Type B pancreatic cell (in vitro differentiated cells): ENCODE measurements at regions not wholly inside any gene's neighbourhood (a gene's known extent, or its start where the extent isn't known, plus 50 kb on each side); places are given as distances from the start of the nearest gene placed in this dataset.
"Not testable (repeated sequence)": the region's sequence is repeated elsewhere in the genome, so short reads cannot be mapped to it uniquely, and the experiment has no call there.

Experiments used
- DNase-seq: peaks from one replicate; pipeline ENCODE4 v3.0.0; 2021; ENCODE audit warnings: mixed read lengths; ENCODE audit not compliant: unreplicated experiment; ENCODE audit errors: extremely low spot score
- H3K27ac Mint-ChIP-seq: 2 replicates; pipeline ENCODE4 v1.8.0; 2021; ENCODE audit warnings: mild to moderate bottlenecking, mixed read lengths
- H3K27me3 Mint-ChIP-seq: 2 replicates; pipeline ENCODE4 v1.8.0; 2021; ENCODE audit warnings: mixed read lengths
- H3K36me3 Mint-ChIP-seq: 2 replicates; pipeline ENCODE4 v1.8.0; 2021; ENCODE audit warnings: mixed read lengths
- H3K4me1 Mint-ChIP-seq: one replicate; pipeline ENCODE4 v1.8.0; 2021; ENCODE audit warnings: mixed read lengths; ENCODE audit not compliant: unreplicated experiment
- H3K4me3 Mint-ChIP-seq: 2 replicates; pipeline ENCODE4 v1.8.0; 2021; ENCODE audit warnings: mild to moderate bottlenecking, mixed read lengths
- H3K9me3 Mint-ChIP-seq: 2 replicates; pipeline ENCODE4 v1.8.0; 2021; ENCODE audit warnings: mixed read lengths
- TF ChIP-seq, protein P1 (sequence below): fragments of 200-600 bp; sonication (generic); conservative IDR thresholded peaks from 2 replicates; pipeline ENCODE4 v1.5.0; 2021; ENCODE audit warnings: antibody characterized with exemption, mild to moderate bottlenecking

DNA sequence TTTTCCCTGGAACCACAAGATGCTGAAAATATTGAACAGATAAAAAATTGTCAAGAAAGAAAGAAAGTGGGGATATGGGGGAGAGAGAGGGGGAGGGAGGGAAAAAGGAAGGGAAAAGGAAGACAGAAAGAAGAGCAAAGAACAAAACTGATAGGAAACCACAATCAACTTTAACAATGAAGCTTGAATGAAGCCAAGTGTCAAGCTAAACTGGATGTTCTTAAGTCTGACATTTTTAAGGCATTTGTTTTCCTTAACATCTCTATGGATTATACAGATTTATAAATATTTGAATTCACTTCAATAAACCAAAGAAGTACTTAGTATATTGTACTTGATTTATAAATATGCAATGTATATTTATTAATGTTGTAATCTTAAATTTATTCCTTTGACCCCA is 197.6 kb upstream of the SMLR1 start:
- H3K4me1 Mint-ChIP-seq = peaks cover 15% of the 10 kb centered on the region
- H3K27ac Mint-ChIP-seq = no peak overlapping the region
- H3K9me3 Mint-ChIP-seq = no peaks in the 10 kb centered on the region
- peaks cover 8% of the 10 kb centered on the region for H3K27me3 Mint-ChIP-seq
- no peak for DNase-seq
- TF ChIP-seq, protein P1, sequence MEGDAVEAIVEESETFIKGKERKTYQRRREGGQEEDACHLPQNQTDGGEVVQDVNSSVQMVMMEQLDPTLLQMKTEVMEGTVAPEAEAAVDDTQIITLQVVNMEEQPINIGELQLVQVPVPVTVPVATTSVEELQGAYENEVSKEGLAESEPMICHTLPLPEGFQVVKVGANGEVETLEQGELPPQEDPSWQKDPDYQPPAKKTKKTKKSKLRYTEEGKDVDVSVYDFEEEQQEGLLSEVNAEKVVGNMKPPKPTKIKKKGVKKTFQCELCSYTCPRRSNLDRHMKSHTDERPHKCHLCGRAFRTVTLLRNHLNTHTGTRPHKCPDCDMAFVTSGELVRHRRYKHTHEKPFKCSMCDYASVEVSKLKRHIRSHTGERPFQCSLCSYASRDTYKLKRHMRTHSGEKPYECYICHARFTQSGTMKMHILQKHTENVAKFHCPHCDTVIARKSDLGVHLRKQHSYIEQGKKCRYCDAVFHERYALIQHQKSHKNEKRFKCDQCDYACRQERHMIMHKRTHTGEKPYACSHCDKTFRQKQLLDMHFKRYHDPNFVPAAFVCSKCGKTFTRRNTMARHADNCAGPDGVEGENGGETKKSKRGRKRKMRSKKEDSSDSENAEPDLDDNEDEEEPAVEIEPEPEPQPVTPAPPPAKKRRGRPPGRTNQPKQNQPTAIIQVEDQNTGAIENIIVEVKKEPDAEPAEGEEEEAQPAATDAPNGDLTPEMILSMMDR = no peak
- no peak overlapping the region for H3K4me3 Mint-ChIP-seq
- H3K36me3 Mint-ChIP-seq = no peaks in the 10 kb centered on the region

DNA sequence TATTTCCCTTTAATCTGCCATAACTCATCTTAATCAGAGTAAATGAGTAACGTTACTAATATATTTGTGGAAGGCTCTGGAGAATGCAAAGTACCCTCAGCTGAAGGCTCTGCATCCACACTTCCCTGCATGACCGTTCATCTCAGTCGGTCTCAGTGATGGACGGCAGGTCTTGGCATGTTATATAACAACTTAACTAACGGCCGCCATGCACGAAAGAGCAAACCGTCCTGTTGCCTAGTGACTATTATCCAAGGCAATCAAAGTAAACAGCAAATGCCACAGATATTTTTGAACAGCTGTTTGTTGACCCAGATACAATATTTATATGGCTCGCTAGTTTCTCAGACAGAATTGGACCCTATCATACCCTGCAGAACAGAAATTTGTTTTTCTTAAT is 194.9 kb upstream of the SMLR1 start:
- no peak overlapping the region for H3K4me3 Mint-ChIP-seq
- H3K27me3 Mint-ChIP-seq = peaks cover 8% of the 10 kb centered on the region
- H3K27ac Mint-ChIP-seq = no peak overlapping the region
- no peak for DNase-seq
- TF ChIP-seq, protein P1 = no peak
- H3K36me3 Mint-ChIP-seq = no peaks in the 10 kb centered on the region
- H3K4me1 Mint-ChIP-seq = peaks cover 4% of the 10 kb centered on the region
- no peaks in the 10 kb centered on the region for H3K9me3 Mint-ChIP-seq

DNA sequence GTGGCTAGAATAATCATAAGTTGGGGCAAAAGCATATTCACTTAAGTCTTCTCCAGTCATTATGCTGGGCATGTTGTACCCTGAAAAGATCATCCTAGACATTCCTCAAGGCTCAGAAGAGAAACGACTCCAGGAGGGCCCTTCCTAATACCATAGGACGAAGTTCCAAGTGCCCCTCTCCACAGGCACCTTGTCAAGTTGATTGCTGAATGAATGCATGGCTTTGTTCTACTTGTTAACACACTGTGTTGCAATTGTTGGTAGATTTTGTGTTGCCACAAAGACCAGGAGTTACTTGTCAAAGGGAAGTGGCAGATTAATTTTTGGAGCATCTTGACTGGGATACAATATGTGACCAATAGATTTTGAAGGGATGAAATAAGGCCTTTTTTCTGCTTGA is 194.3 kb upstream of the SMLR1 start:
- Mint-ChIP-seq H3K36me3 (no peaks in the 10 kb centered on the region), H3K4me1 (peaks cover 4% of the 10 kb centered on the region), H3K27ac (no peak overlapping the region), H3K9me3 (no peaks in the 10 kb centered on the region), H3K27me3 (peaks cover 8% of the 10 kb centered on the region), H3K4me3 (no peak overlapping the region)
- TF ChIP-seq, protein P1 = no peak
- DNase-seq = no peak

DNA sequence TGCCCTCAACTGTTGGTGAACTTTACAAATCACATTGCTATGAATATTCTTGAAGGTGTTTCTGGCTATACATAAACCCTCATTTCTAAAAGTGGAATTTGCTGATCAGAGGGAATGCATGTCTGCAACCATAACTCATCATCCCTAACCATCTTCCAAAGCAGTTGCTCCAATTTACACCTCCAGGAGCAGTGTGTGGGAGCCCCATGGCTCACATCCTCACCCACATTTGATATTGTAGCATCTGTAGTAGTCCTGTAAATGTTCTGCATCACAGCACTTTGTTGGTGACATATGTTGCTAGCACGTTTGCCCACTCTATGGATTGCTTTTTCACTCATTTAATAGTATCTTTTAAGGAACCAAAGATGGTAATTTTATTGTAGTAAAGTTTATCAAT is 183.8 kb upstream of the SMLR1 start:
- no peak for DNase-seq
- H3K27ac Mint-ChIP-seq = no peak overlapping the region
- peaks cover 3% of the 10 kb centered on the region for H3K4me1 Mint-ChIP-seq
- TF ChIP-seq, protein P1 = no peak
- H3K4me3 Mint-ChIP-seq = no peak overlapping the region
- H3K27me3 Mint-ChIP-seq = peaks cover 3% of the 10 kb centered on the region
- H3K9me3 Mint-ChIP-seq = no peaks in the 10 kb centered on the region
- no peaks in the 10 kb centered on the region for H3K36me3 Mint-ChIP-seq

DNA sequence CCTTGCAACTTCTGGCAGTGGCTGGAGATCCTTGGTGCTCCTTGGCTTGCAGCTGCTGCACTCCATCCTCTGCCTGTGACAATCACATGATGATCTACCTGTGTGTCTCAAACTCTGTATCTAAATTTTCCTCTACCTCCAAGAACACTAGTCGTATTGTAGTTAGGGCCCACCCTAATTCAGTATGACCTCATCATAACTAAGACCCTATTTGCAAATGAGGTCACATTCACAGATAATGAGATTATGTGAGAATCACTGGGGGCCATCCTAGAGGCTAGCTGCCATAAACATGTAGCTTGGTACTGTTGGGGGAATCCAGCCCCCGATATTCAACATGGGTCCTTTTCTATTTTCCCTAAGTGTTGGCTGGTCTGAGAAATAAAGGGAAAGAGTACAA is 183.0 kb upstream of the SMLR1 start:
- peaks cover 3% of the 10 kb centered on the region for H3K4me1 Mint-ChIP-seq
- no peak overlapping the region for H3K27ac Mint-ChIP-seq
- no peak for DNase-seq
- H3K36me3 Mint-ChIP-seq = no peaks in the 10 kb centered on the region
- H3K9me3 Mint-ChIP-seq = no peaks in the 10 kb centered on the region
- H3K4me3 Mint-ChIP-seq = no peak overlapping the region
- TF ChIP-seq, protein P1 = no peak
- H3K27me3 Mint-ChIP-seq = peaks cover 3% of the 10 kb centered on the region

DNA sequence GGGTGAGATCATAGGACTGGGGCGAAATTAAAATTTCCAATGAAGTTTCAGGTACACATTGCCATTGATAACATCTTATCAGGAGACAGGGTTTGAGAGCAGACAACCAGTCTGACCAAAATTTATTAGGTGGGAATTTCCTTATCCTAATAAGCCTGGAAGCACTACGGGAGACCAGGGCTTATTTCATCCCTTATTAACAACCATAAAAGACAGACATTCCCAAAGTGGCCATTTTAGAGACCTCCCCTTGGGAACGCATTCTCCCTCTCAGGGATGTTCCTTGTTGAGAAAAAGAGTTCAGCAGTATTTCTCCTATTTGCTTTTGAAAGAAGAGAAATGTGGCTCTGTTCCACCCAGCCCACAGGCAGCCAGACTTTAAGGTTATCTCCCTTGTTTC is 182.4 kb upstream of the SMLR1 start:
- H3K27ac Mint-ChIP-seq, DNase-seq, H3K4me1 Mint-ChIP-seq, H3K4me3 Mint-ChIP-seq, H3K36me3 Mint-ChIP-seq, H3K27me3 Mint-ChIP-seq, H3K9me3 Mint-ChIP-seq: not testable (repeated sequence)
